ENCODE measurements at regions not wholly inside any gene's neighbourhood (a gene's known extent, or its start where the extent isn't known, plus 50 kb on each side); places are given as distances from the start of the nearest gene placed in this dataset.

DNA sequence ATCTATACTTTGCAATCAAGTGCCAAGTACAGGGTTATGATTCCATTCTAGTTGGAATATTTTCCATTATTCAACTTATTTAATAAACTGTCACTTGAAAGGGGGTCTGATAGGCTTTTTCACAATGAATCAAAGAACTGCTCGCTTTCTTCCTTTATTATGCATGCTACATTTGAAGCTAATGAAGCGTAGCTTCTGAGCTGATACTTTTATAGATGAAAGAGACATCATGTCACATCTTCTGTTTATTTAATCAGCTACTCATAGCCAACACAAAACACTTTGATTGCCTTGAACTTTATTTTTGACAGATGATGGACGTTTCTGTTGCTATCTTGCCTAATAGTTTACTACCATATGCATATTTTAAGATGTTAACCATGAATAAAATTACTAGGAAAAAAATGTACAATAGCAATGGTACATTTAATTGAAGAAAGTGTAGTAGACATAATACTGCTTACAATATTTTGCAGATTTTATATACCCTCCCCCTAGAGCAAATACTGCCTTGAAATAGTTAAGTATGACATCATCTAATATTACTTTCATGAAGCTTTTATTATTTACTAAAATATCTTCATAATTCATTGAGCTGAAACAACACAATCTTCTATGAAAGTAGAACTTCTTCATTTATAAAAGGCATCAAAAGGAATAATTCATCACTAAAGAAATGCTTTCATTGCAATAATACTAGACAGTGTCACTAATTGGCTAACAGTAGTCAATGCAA lies 529.3 kb upstream of the TYRP1 start (continued):
- TF ChIP-seq HOXA7 (CRISPR knock-in tag; IDR thresholded peaks at IDR 0.05) (no peak), MAX (IDR thresholded peaks at IDR 0.05) (no peak)

DNA sequence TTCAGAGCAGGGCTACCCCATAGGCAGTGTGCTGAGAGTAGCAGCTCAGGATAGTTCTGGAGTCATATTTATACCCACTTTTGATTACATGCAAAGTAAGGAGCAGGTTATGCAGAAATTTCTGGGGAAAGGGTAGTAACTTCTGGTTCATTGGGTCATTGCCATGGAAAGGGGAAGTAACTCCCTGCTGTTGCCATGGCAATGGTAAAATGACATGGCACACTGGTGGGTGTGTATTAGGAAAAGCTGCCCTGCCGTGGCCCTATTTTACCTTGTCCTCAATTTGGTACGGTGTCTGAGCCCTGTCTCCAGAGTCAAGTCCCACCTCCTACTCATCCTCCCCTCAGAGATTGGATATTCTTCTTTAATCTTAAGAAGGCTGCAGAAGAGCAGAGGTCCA lies 526.7 kb upstream of the TYRP1 start:
- no peak for ATAC-seq
- FAIRE-seq, result no peak
- Histone ChIP-seq H3K4me1 (no peaks in the 10 kb centered on the region), H3K4me3 (no peak overlapping the region), H3K9me3 (no peaks in the 10 kb centered on the region; the same call in 2 of the 3 replicates), H3K27ac (no peak overlapping the region), H3K4me2 (no peak overlapping the region)
- TF ChIP-seq HDAC2 (IDR thresholded peaks at IDR 0.05), result no peak
- TF ChIP-seq BCL3 (IDR thresholded peaks at IDR 0.05), result no peak
- TF ChIP-seq TP53 (CRISPR knock-in tag; IDR thresholded peaks at IDR 0.05), result no peak
- TF ChIP-seq MYC (IDR thresholded peaks at IDR 0.05; ENCODE audit: borderline replicate concordance, low read length), result no peak
- TF ChIP-seq CHD4 (IDR thresholded peaks at IDR 0.05; ENCODE audit: borderline replicate concordance), result no peak
- no peak for TF ChIP-seq RFX5 (IDR thresholded peaks at IDR 0.05)
- no peak for TF ChIP-seq NR3C1 (IDR thresholded peaks at IDR 0.05)
- TF ChIP-seq FOSB (CRISPR knock-in tag; IDR thresholded peaks at IDR 0.05), result no peak
- no peak for TF ChIP-seq REST (IDR thresholded peaks at IDR 0.05)
- TF ChIP-seq EHMT2 (IDR thresholded peaks at IDR 0.05; ENCODE audit: low read depth), result no peak
- TF ChIP-seq HEYL (CRISPR knock-in tag; IDR thresholded peaks at IDR 0.05), result no peak
- TF ChIP-seq MAZ (IDR thresholded peaks at IDR 0.05; ENCODE audit: borderline replicate concordance, low read depth, low read length), result no peak
- ChIA-PET POLR2A (no interaction called here), CTCF (no interaction called here)
- WGBS (ENCODE audit: missing lambda C conversion rate), result 0% methylated on average over 2 of the region's 2 CpGs
- DNase-seq (ENCODE audit: low read depth in 1 of 2, low spot score in 1 of 2), result no peak

- ChIA-PET POLR2A (no interaction called here), CTCF (no interaction called here)
- 0% methylated on average over 1 of the region's 1 CpG for whole genome bisulfite sequencing (ENCODE audit: missing lambda C conversion rate)
- no peak for FAIRE-seq
- no peak for ATAC-seq
- Histone ChIP-seq H3K4me2 (no peak overlapping the region), H3K4me3 (no peak overlapping the region), H3K9me3 (no peaks in the 10 kb centered on the region; the same call in 2 of the 3 replicates), H3K27ac (no peak overlapping the region), H3K4me1 (no peaks in the 10 kb centered on the region)
- TF ChIP-seq, protein P1, sequence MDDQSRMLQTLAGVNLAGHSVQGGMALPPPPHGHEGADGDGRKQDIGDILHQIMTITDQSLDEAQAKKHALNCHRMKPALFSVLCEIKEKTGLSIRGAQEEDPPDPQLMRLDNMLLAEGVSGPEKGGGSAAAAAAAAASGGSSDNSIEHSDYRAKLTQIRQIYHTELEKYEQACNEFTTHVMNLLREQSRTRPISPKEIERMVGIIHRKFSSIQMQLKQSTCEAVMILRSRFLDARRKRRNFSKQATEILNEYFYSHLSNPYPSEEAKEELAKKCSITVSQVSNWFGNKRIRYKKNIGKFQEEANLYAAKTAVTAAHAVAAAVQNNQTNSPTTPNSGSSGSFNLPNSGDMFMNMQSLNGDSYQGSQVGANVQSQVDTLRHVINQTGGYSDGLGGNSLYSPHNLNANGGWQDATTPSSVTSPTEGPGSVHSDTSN (IDR thresholded peaks at IDR 0.05), result no peak
- TF ChIP-seq SMC3 (IDR thresholded peaks at IDR 0.05) (no peak), POLR2A (IDR thresholded peaks at IDR 0.05; ENCODE audit: low read length) (no peak), MAFK (IDR thresholded peaks at IDR 0.05; ENCODE audit: partially characterized antibody) (no peak), HOXB5 (CRISPR knock-in tag; IDR thresholded peaks at IDR 0.05) (no peak), FOXS1 (CRISPR knock-in tag; IDR thresholded peaks at IDR 0.05) (no peak), RNF2 (IDR thresholded peaks at IDR 0.05; ENCODE audit: borderline replicate concordance, low read depth) (no peak)
- DNase-seq (ENCODE audit: low read depth in 1 of 2, low spot score in 1 of 2), result no peak
Measured at GRCh38 chr9:12170456-12170855, 522.7 kb upstream of the TYRP1 start.

Data from A549 (cell line).